MCF 10A (cell line): ENCODE measurements at regions not wholly inside any gene's neighbourhood (a gene's known extent, or its start where the extent isn't known, plus 50 kb on each side); places are given as distances from the start of the nearest gene placed in this dataset.
A peak's percentile ranks its signal among the peaks of the same experiment; 100 is the strongest.

Source experiments
- BruUV-seq: library from RNA; stranded (reverse); fragments of 400-500 nt; replicated peaks from 2 replicates; lab custom pipeline; 2021; lab: Mats Ljungman, UMichigan
- CTCF ChIA-PET: fragments of 300-600 bp; sonication (Branson Sonifier 250); formaldehyde crosslinking; extraction: SDS; loops from one replicate; lab custom pipeline; 2021; ENCODE audit warnings: antibody characterized with exemption, inconsistent platforms; lab: Yijun Ruan, JAX
- POLR2A ChIA-PET: fragments of 300-600, 350-650 bp; sonication (Branson Sonifier 250); formaldehyde crosslinking; extraction: SDS; loops from one replicate; lab custom pipeline; 2020; ENCODE audit warnings: antibody characterized with exemption, inconsistent platforms; lab: Yijun Ruan, JAX
- DNase-seq: peaks from one replicate; pipeline ENCODE4 v3.0.0-alpha.2; 2018; ENCODE audit not compliant: unreplicated experiment
- H3K27ac Mint-ChIP-seq: one replicate; pipeline ENCODE4 v1.8.0; 2022; ENCODE audit warnings: mild to moderate bottlenecking, low read depth, mixed read lengths; ENCODE audit not compliant: unreplicated experiment
- H3K27me3 Mint-ChIP-seq: one replicate; pipeline ENCODE4 v1.8.0; 2022; ENCODE audit warnings: mixed read lengths; ENCODE audit not compliant: insufficient read depth, unreplicated experiment
- H3K36me3 Mint-ChIP-seq: one replicate; pipeline ENCODE4 v1.8.0; 2022; ENCODE audit warnings: mild to moderate bottlenecking, moderate library complexity, mixed read lengths; ENCODE audit not compliant: insufficient read depth, unreplicated experiment
- H3K4me1 Mint-ChIP-seq: one replicate; pipeline ENCODE4 v1.8.0; 2022; ENCODE audit warnings: mixed read lengths; ENCODE audit not compliant: insufficient read depth, unreplicated experiment
- H3K4me3 Mint-ChIP-seq: one replicate; pipeline ENCODE4 v1.8.0; 2022; ENCODE audit warnings: mild to moderate bottlenecking, moderate library complexity, mixed read lengths; ENCODE audit not compliant: unreplicated experiment
- H3K9me3 Mint-ChIP-seq: one replicate; pipeline ENCODE4 v1.8.0; 2022; ENCODE audit warnings: mixed read lengths; ENCODE audit not compliant: unreplicated experiment
- intact Hi-C: fragments of 100-400 bp; cut with micrococcal nuclease; formaldehyde crosslinking; loops from 2 replicates; pipeline ENCODE4 v1.14.1; 2022
- TF ChIP-seq, protein P1 (sequence below): fragments of 200-600 bp; IDR thresholded peaks from one replicate; pipeline ENCODE4 v1.8.0; 2022; ENCODE audit warnings: antibody characterized with exemption, mild to moderate bottlenecking; ENCODE audit not compliant: unreplicated experiment

DNA sequence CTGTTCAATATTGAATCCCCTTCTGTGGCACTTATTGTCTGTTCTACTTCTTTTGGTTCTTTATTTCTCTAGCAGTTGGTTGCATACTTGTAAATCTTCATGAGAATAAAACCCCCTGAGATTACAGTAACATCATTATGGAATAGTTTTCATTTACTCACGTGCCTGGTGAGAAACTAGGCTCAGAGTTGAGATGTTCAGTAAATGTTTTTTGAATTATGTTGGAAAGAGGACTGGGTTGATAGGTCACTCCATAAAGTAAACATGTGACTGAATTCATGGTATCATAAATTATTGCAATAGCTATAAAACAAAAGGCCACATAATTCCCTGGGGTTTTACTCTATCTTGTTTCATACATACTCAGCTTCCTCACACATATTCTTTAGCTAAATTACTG lies 174.2 kb upstream of the C9orf72 start:
- H3K9me3 Mint-ChIP-seq = no peaks in the 10 kb centered on the region
- POLR2A ChIA-PET = no interaction called here
- CTCF ChIA-PET = interaction anchor here (0.9 to 1.5 kb wide), 2 partner anchors 21 to 326 kb away, joined by 3 to 8 read pairs; no protein-coding TSS in a partner anchor
- no TSS peak for BruUV-seq
- peaks cover 51% of the 10 kb centered on the region for H3K27me3 Mint-ChIP-seq
- H3K4me1 Mint-ChIP-seq = no peaks in the 10 kb centered on the region
- TF ChIP-seq, protein P1, sequence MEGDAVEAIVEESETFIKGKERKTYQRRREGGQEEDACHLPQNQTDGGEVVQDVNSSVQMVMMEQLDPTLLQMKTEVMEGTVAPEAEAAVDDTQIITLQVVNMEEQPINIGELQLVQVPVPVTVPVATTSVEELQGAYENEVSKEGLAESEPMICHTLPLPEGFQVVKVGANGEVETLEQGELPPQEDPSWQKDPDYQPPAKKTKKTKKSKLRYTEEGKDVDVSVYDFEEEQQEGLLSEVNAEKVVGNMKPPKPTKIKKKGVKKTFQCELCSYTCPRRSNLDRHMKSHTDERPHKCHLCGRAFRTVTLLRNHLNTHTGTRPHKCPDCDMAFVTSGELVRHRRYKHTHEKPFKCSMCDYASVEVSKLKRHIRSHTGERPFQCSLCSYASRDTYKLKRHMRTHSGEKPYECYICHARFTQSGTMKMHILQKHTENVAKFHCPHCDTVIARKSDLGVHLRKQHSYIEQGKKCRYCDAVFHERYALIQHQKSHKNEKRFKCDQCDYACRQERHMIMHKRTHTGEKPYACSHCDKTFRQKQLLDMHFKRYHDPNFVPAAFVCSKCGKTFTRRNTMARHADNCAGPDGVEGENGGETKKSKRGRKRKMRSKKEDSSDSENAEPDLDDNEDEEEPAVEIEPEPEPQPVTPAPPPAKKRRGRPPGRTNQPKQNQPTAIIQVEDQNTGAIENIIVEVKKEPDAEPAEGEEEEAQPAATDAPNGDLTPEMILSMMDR = no peak
- no peak overlapping the region for H3K4me3 Mint-ChIP-seq
- no peak overlapping the region for H3K27ac Mint-ChIP-seq
- H3K36me3 Mint-ChIP-seq = no peaks in the 10 kb centered on the region
- DNase-seq = no peak
- intact Hi-C loops = no loop called here

DNA sequence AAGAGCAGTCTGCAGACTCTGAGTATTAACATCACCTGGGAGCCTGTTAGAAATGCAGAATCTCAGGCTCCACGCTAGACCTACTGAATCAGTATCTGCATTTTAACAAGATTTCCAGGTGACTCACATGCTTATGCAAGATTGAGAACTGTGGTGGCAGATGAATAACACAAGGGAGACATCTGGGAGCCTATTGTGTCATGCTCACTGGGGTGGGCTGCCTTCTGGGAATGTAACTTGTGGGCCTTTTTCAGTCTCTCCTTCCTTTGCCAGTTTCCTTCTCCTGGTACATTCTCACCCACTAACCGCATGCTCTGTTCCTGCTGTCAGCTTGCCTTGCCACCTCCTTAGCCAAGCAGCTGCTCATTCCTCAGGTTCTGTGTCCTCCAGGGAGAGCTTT lies 176.6 kb upstream of the C9orf72 start:
- intact Hi-C loops = no loop called here
- Mint-ChIP-seq H3K9me3 (no peaks in the 10 kb centered on the region), H3K36me3 (no peaks in the 10 kb centered on the region), H3K27ac (no peak overlapping the region), H3K27me3 (peaks cover 48% of the 10 kb centered on the region), H3K4me1 (no peaks in the 10 kb centered on the region), H3K4me3 (no peak overlapping the region)
- no TSS peak for BruUV-seq
- ChIA-PET POLR2A (interaction anchor here (0.6 kb wide), 1 partner anchor 264 kb away, joined by 3 read pairs; no protein-coding TSS in a partner anchor), CTCF (no interaction called here)
- DNase-seq = peak; percentile 11
- TF ChIP-seq, protein P1 = no peak

DNA sequence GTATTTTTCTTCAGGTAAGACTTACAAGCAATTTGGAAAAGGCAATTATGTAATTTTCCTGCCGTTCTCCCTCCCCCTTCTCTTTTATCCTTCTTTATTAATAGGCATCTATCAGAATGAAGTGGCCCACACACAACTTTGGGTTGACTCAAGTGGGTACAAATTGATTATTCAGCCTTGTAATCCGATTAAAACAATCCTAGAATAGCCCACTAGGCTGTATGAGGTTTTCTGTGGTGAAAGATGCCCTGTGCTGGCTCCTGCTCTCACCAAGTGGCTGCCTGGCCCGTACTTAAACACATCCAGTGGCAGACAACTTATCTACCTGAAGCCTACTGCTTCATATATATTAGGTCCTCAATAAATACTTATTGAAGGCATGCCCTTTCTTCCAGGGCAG lies 177.3 kb upstream of the C9orf72 start:
- ChIA-PET CTCF (no interaction called here), POLR2A (no interaction called here)
- intact Hi-C loops = no loop called here
- H3K36me3 Mint-ChIP-seq = no peaks in the 10 kb centered on the region
- H3K4me3 Mint-ChIP-seq = no peak overlapping the region
- H3K9me3 Mint-ChIP-seq = no peaks in the 10 kb centered on the region
- peaks cover 40% of the 10 kb centered on the region for H3K27me3 Mint-ChIP-seq
- BruUV-seq = no TSS peak
- no peaks in the 10 kb centered on the region for H3K4me1 Mint-ChIP-seq
- no peak for DNase-seq
- TF ChIP-seq, protein P1 = no peak
- H3K27ac Mint-ChIP-seq = no peak overlapping the region

DNA sequence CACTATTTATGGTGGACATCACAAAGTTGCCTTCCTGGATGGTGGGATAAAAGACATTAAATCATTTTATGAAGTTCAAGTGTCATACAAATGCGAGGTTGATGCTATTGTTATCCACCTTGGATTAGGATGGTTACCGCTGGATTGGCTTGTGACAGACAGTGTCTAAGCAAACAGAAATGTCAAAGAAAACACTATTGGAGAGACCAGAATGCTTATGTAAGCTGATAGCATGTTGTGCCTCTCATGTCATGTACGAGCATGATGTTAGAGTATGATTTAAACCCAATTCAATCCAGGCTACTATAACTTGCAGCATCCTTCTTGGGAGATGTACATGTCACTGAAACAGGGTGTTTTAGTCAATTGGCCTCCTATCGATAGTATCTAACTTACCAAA lies 178.8 kb upstream of the C9orf72 start:
- Mint-ChIP-seq H3K4me1 (no peaks in the 10 kb centered on the region), H3K36me3 (no peaks in the 10 kb centered on the region), H3K9me3 (no peaks in the 10 kb centered on the region), H3K27ac (no peak overlapping the region), H3K27me3 (peaks cover 31% of the 10 kb centered on the region), H3K4me3 (no peak overlapping the region)
- TF ChIP-seq, protein P1 = no peak
- CTCF ChIA-PET = interaction anchor here (0.7 kb wide), 1 partner anchor 648 kb away, joined by 3 read pairs; no protein-coding TSS in a partner anchor
- POLR2A ChIA-PET = no interaction called here
- BruUV-seq = no TSS peak
- intact Hi-C loops = no loop called here
- no peak for DNase-seq
